ENCODE measurements at regions not wholly inside any gene's neighbourhood (a gene's known extent, or its start where the extent isn't known, plus 50 kb on each side); places are given as distances from the start of the nearest gene placed in this dataset.

- H3K27ac ChIP-seq, result no peak overlapping the region
- no peak for TF ChIP-seq CTCF (conservative IDR thresholded peaks at IDR 0.05)
Observed at GRCh38 chr1:87814573-87814972, 485.9 kb downstream of the LMO4 start.

GRCh38 chr1:87816646-87817045, 488.0 kb downstream of the LMO4 start:
- no peak for TF ChIP-seq CTCF (conservative IDR thresholded peaks at IDR 0.05)
- H3K27ac ChIP-seq, result no peak overlapping the region

GRCh38 chr1:87820668-87821334, 492.1 kb downstream of the LMO4 start:
- no peak overlapping the region for H3K27ac ChIP-seq
- TF ChIP-seq CTCF (conservative IDR thresholded peaks at IDR 0.05), result no peak

GRCh38 chr1:87821335-87821697, 492.6 kb downstream of the LMO4 start:
- TF ChIP-seq CTCF (conservative IDR thresholded peaks at IDR 0.05), result no peak
- no peak overlapping the region for H3K27ac ChIP-seq

GRCh38 chr1:87826681-87827251, 498.1 kb downstream of the LMO4 start:
- TF ChIP-seq CTCF (conservative IDR thresholded peaks at IDR 0.05), result no peak
- no peak overlapping the region for H3K27ac ChIP-seq

GRCh38 chr1:87829360-87829759, 500.7 kb downstream of the LMO4 start:
- no peak for TF ChIP-seq CTCF (conservative IDR thresholded peaks at IDR 0.05)
- H3K27ac ChIP-seq, result no peak overlapping the region

- TF ChIP-seq CTCF (conservative IDR thresholded peaks at IDR 0.05), result no peak
- no peak overlapping the region for H3K27ac ChIP-seq
Observed at GRCh38 chr1:87830432-87830978, 501.8 kb downstream of the LMO4 start.
